ENCODE measurements at regions not wholly inside any gene's neighbourhood (a gene's known extent, or its start where the extent isn't known, plus 50 kb on each side); places are given as distances from the start of the nearest gene placed in this dataset.
"Not testable (repeated sequence)": the region's sequence is repeated elsewhere in the genome, so short reads cannot be mapped to it uniquely, and the experiment has no call there.

GRCh38 chr2:51899643-51900042 lies 867.7 kb upstream of the NRXN1 start:
- H3K4me1 Mint-ChIP-seq, result no peaks in the 10 kb centered on the region

GRCh38 chr2:51894584-51894983 lies 862.7 kb upstream of the NRXN1 start:
- not testable (repeated sequence) for H3K4me1 Mint-ChIP-seq, H3K9me3 Mint-ChIP-seq, DNase-seq, H3K4me3 Mint-ChIP-seq, H3K36me3 Mint-ChIP-seq, H3K27ac Mint-ChIP-seq, H3K27me3 Mint-ChIP-seq

More at GRCh38 chr2:51899643-51900042, 867.7 kb upstream of the NRXN1 start:
- DNase-seq, result no peak
- Mint-ChIP-seq H3K36me3 (no peaks in the 10 kb centered on the region), H3K4me3 (no peak overlapping the region), H3K27me3 (no peaks in the 10 kb centered on the region), H3K9me3 (peaks cover 2% of the 10 kb centered on the region), H3K27ac (no peak overlapping the region)

- DNase-seq, result no peak
- no peaks in the 10 kb centered on the region for H3K27me3 Mint-ChIP-seq
- H3K36me3 Mint-ChIP-seq, result no peaks in the 10 kb centered on the region
These were observed 856.2 kb upstream of the NRXN1 start for GRCh38 chr2:51888120-51888519.

GRCh38 chr2:51881673-51882072 lies 849.7 kb upstream of the NRXN1 start:
- Mint-ChIP-seq H3K4me1 (no peaks in the 10 kb centered on the region), H3K27ac (no peak overlapping the region), H3K27me3 (no peaks in the 10 kb centered on the region), H3K9me3 (peaks cover 14% of the 10 kb centered on the region), H3K4me3 (no peak overlapping the region), H3K36me3 (no peaks in the 10 kb centered on the region)
- no peak for DNase-seq

More at GRCh38 chr2:51888120-51888519, 856.2 kb upstream of the NRXN1 start:
- H3K27ac Mint-ChIP-seq, result no peak overlapping the region
- no peak overlapping the region for H3K4me3 Mint-ChIP-seq
- no peaks in the 10 kb centered on the region for H3K4me1 Mint-ChIP-seq
- H3K9me3 Mint-ChIP-seq, result peaks cover 7% of the 10 kb centered on the region

- Mint-ChIP-seq H3K4me3 (no peak overlapping the region), H3K36me3 (no peaks in the 10 kb centered on the region), H3K27ac (no peak overlapping the region), H3K9me3 (peaks cover 12% of the 10 kb centered on the region), H3K27me3 (no peaks in the 10 kb centered on the region), H3K4me1 (no peaks in the 10 kb centered on the region)
- DNase-seq, result no peak
These were observed 848.2 kb upstream of the NRXN1 start for GRCh38 chr2:51880153-51880552.

- H3K27me3 Mint-ChIP-seq, result no peaks in the 10 kb centered on the region
- no peaks in the 10 kb centered on the region for H3K4me1 Mint-ChIP-seq
- peaks cover 10% of the 10 kb centered on the region for H3K9me3 Mint-ChIP-seq
- DNase-seq, result no peak
- H3K36me3 Mint-ChIP-seq, result no peaks in the 10 kb centered on the region
- H3K4me3 Mint-ChIP-seq, result no peak overlapping the region
- H3K27ac Mint-ChIP-seq, result no peak overlapping the region
These were observed 834.4 kb upstream of the NRXN1 start for GRCh38 chr2:51866361-51866760.

GRCh38 chr2:51859260-51859659 lies 827.3 kb upstream of the NRXN1 start:
- Mint-ChIP-seq H3K9me3 (peaks cover 6% of the 10 kb centered on the region), H3K27me3 (no peaks in the 10 kb centered on the region), H3K4me3 (no peak overlapping the region), H3K4me1 (no peaks in the 10 kb centered on the region), H3K27ac (no peak overlapping the region), H3K36me3 (no peaks in the 10 kb centered on the region)
- DNase-seq, result no peak

GRCh38 chr2:51855683-51856082 lies 823.8 kb upstream of the NRXN1 start:
- DNase-seq, result no peak
- Mint-ChIP-seq H3K4me3 (no peak overlapping the region), H3K27me3 (no peaks in the 10 kb centered on the region), H3K36me3 (no peaks in the 10 kb centered on the region), H3K27ac (no peak overlapping the region), H3K4me1 (no peaks in the 10 kb centered on the region), H3K9me3 (peaks cover 6% of the 10 kb centered on the region)

- DNase-seq, result no peak
These were observed 814.9 kb upstream of the NRXN1 start for GRCh38 chr2:51846796-51847195.

GRCh38 chr2:51846018-51846417 lies 814.1 kb upstream of the NRXN1 start:
- no peaks in the 10 kb centered on the region for H3K27me3 Mint-ChIP-seq
- no peak overlapping the region for H3K27ac Mint-ChIP-seq
- no peak for DNase-seq
- no peaks in the 10 kb centered on the region for H3K36me3 Mint-ChIP-seq
- no peaks in the 10 kb centered on the region for H3K4me1 Mint-ChIP-seq
- H3K9me3 Mint-ChIP-seq, result peaks cover 13% of the 10 kb centered on the region
- H3K4me3 Mint-ChIP-seq, result no peak overlapping the region

More at GRCh38 chr2:51846796-51847195, 814.9 kb upstream of the NRXN1 start:
- Mint-ChIP-seq H3K4me3 (no peak overlapping the region), H3K36me3 (no peaks in the 10 kb centered on the region), H3K27me3 (no peaks in the 10 kb centered on the region), H3K9me3 (peaks cover 7% of the 10 kb centered on the region), H3K27ac (no peak overlapping the region), H3K4me1 (no peaks in the 10 kb centered on the region)

GRCh38 chr2:51844596-51844995 lies 812.7 kb upstream of the NRXN1 start:
- Mint-ChIP-seq H3K36me3 (no peaks in the 10 kb centered on the region), H3K27ac (no peak overlapping the region), H3K4me3 (no peak overlapping the region), H3K27me3 (no peaks in the 10 kb centered on the region), H3K9me3 (peaks cover 17% of the 10 kb centered on the region), H3K4me1 (no peaks in the 10 kb centered on the region)
- no peak for DNase-seq

- Mint-ChIP-seq H3K36me3 (no peaks in the 10 kb centered on the region), H3K27me3 (no peaks in the 10 kb centered on the region), H3K27ac (no peak overlapping the region), H3K9me3 (peaks cover 3% of the 10 kb centered on the region), H3K4me1 (no peaks in the 10 kb centered on the region), H3K4me3 (no peak overlapping the region)
- DNase-seq, result no peak
These were observed 797.5 kb upstream of the NRXN1 start for GRCh38 chr2:51829477-51829876.

GRCh38 chr2:51825823-51826222 lies 793.9 kb upstream of the NRXN1 start:
- Mint-ChIP-seq H3K4me3 (no peak overlapping the region), H3K4me1 (no peaks in the 10 kb centered on the region), H3K36me3 (no peaks in the 10 kb centered on the region), H3K27me3 (no peaks in the 10 kb centered on the region), H3K9me3 (peaks cover 8% of the 10 kb centered on the region), H3K27ac (no peak overlapping the region)
- no peak for DNase-seq

GRCh38 chr2:51813247-51813646 lies 781.3 kb upstream of the NRXN1 start:
- no peaks in the 10 kb centered on the region for H3K27me3 Mint-ChIP-seq
- no peak for DNase-seq
- no peak overlapping the region for H3K27ac Mint-ChIP-seq
- no peak overlapping the region for H3K4me3 Mint-ChIP-seq
- no peaks in the 10 kb centered on the region for H3K4me1 Mint-ChIP-seq
- no peaks in the 10 kb centered on the region for H3K9me3 Mint-ChIP-seq
- H3K36me3 Mint-ChIP-seq, result no peaks in the 10 kb centered on the region

- Mint-ChIP-seq H3K4me1 (no peaks in the 10 kb centered on the region), H3K27ac (no peak overlapping the region), H3K9me3 (no peaks in the 10 kb centered on the region), H3K27me3 (no peaks in the 10 kb centered on the region), H3K36me3 (no peaks in the 10 kb centered on the region), H3K4me3 (no peak overlapping the region)
- DNase-seq, result no peak
These were observed 780.4 kb upstream of the NRXN1 start for GRCh38 chr2:51812138-51812866.

- no peaks in the 10 kb centered on the region for H3K27me3 Mint-ChIP-seq
- H3K9me3 Mint-ChIP-seq, result peaks cover 2% of the 10 kb centered on the region
- H3K36me3 Mint-ChIP-seq, result no peaks in the 10 kb centered on the region
- no peak for DNase-seq
- no peak overlapping the region for H3K27ac Mint-ChIP-seq
- no peaks in the 10 kb centered on the region for H3K4me1 Mint-ChIP-seq
- no peak overlapping the region for H3K4me3 Mint-ChIP-seq
These were observed 778.3 kb upstream of the NRXN1 start for GRCh38 chr2:51810197-51810596.

Data from activated naive CD8-positive, alpha-beta T cell treated with anti-CD3 and anti-CD28 coated beads for 36 hours (primary cell).